ENCODE measurements at regions not wholly inside any gene's neighbourhood (a gene's known extent, or its start where the extent isn't known, plus 50 kb on each side); places are given as distances from the start of the nearest gene placed in this dataset.

- TF ChIP-seq CTCF (IDR thresholded peaks at IDR 0.05; ENCODE audit: insufficient read depth, low read depth, low read length) (no peak), EZH2 (IDR thresholded peaks at IDR 0.05; ENCODE audit: insufficient read depth, low read length) (no peak)
Observed at GRCh38 chr1:221793439-221794078, 51.7 kb upstream of the DUSP10 start.
